ENCODE measurements at regions not wholly inside any gene's neighbourhood (a gene's known extent, or its start where the extent isn't known, plus 50 kb on each side); places are given as distances from the start of the nearest gene placed in this dataset.

GRCh38 chr1:182255494-182255893 is 136.1 kb downstream of the GLUL start:
- Mint-ChIP-seq H3K27ac (no peak overlapping the region), H3K9me3 (no peaks in the 10 kb centered on the region), H3K4me1 (peaks cover 14 to 16% of the 10 kb centered on the region in 2 donors), H3K4me3 (no peak overlapping the region), H3K36me3 (no peaks in the 10 kb centered on the region), H3K27me3 (ENCODE audit: low read depth in 2 of 2) (no peaks in the 10 kb centered on the region)
- no peaks in the 10 kb centered on the region for H3K36me3 ChIP-seq (ENCODE audit: control insufficient read depth, insufficient read depth, low read length)
- H3K4me3 ChIP-seq (ENCODE audit: low read length) = no peak overlapping the region
- no peaks in the 10 kb centered on the region for H3K27me3 ChIP-seq (ENCODE audit: control insufficient read depth, insufficient read depth, low read length)
- TF ChIP-seq CTCF (IDR thresholded peaks at IDR 0.05) = no peak
- intact Hi-C loops (cut with micrococcal nuclease) = no loop called here
- H3K27ac ChIP-seq (ENCODE audit: low read length) = no peak overlapping the region
- H3K9me3 ChIP-seq (ENCODE audit: control insufficient read depth, insufficient read depth, low read length) = no peaks in the 10 kb centered on the region
- no peak for ATAC-seq
- 73% methylated on average over 4 of the region's 4 CpGs for WGBS (ENCODE audit: insufficient coverage)
- H3K4me1 ChIP-seq (ENCODE audit: control insufficient read depth, insufficient read depth, low read length) = peaks cover 23% of the 10 kb centered on the region
- DNase-seq = no peak

GRCh38 chr1:182253319-182253860 is 138.2 kb downstream of the GLUL start:
- no peak for DNase-seq
- Mint-ChIP-seq H3K4me3 (no peak overlapping the region), H3K9me3 (no peaks in the 10 kb centered on the region), H3K27me3 (ENCODE audit: low read depth in 2 of 2) (no peaks in the 10 kb centered on the region), H3K4me1 (no peaks in the 10 kb centered on the region), H3K27ac (no peak overlapping the region), H3K36me3 (no peaks in the 10 kb centered on the region)
- Histone ChIP-seq H3K36me3 (ENCODE audit: control insufficient read depth, insufficient read depth, low read length) (no peaks in the 10 kb centered on the region), H3K4me3 (ENCODE audit: low read length) (no peak overlapping the region), H3K9me3 (ENCODE audit: control insufficient read depth, insufficient read depth, low read length) (no peaks in the 10 kb centered on the region), H3K27me3 (ENCODE audit: control insufficient read depth, insufficient read depth, low read length) (no peaks in the 10 kb centered on the region), H3K4me1 (ENCODE audit: control insufficient read depth, insufficient read depth, low read length) (peaks cover 4% of the 10 kb centered on the region), H3K27ac (ENCODE audit: low read length) (no peak overlapping the region)
- WGBS (ENCODE audit: insufficient coverage) = 90% methylated on average over 7 of the region's 7 CpGs
- no peak for TF ChIP-seq CTCF (IDR thresholded peaks at IDR 0.05)
- ATAC-seq = no peak
- intact Hi-C loops (cut with micrococcal nuclease) = no loop called here

- Mint-ChIP-seq H3K27me3 (ENCODE audit: low read depth in 2 of 2) (no peaks in the 10 kb centered on the region), H3K27ac (no peak overlapping the region), H3K36me3 (no peaks in the 10 kb centered on the region), H3K4me1 (no peaks in the 10 kb centered on the region), H3K9me3 (no peaks in the 10 kb centered on the region), H3K4me3 (no peak overlapping the region)
- Histone ChIP-seq H3K4me1 (ENCODE audit: control insufficient read depth, insufficient read depth, low read length) (no peaks in the 10 kb centered on the region), H3K27me3 (ENCODE audit: control insufficient read depth, insufficient read depth, low read length) (no peaks in the 10 kb centered on the region), H3K27ac (ENCODE audit: low read length) (no peak overlapping the region), H3K9me3 (ENCODE audit: control insufficient read depth, insufficient read depth, low read length) (no peaks in the 10 kb centered on the region), H3K4me3 (ENCODE audit: low read length) (no peak overlapping the region), H3K36me3 (ENCODE audit: control insufficient read depth, insufficient read depth, low read length) (no peaks in the 10 kb centered on the region)
- no peak for DNase-seq
- WGBS (ENCODE audit: insufficient coverage) = 100% methylated on average over 1 of the region's 1 CpG
- no peak for ATAC-seq
- intact Hi-C loops (cut with micrococcal nuclease) = no loop called here
- no peak for TF ChIP-seq CTCF (IDR thresholded peaks at IDR 0.05)
Measured at GRCh38 chr1:182251561-182251960, 140.0 kb downstream of the GLUL start.

- no peaks in the 10 kb centered on the region for H3K36me3 Mint-ChIP-seq
- Histone ChIP-seq H3K27me3 (ENCODE audit: control insufficient read depth, insufficient read depth, low read length) (no peaks in the 10 kb centered on the region), H3K27ac (ENCODE audit: low read length) (no peak overlapping the region), H3K4me3 (ENCODE audit: low read length) (no peak overlapping the region), H3K4me1 (ENCODE audit: control insufficient read depth, insufficient read depth, low read length) (no peaks in the 10 kb centered on the region), H3K36me3 (ENCODE audit: control insufficient read depth, insufficient read depth, low read length) (no peaks in the 10 kb centered on the region), H3K9me3 (ENCODE audit: control insufficient read depth, insufficient read depth, low read length) (no peaks in the 10 kb centered on the region)
- DNase-seq = no peak
- H3K4me1 Mint-ChIP-seq = no peaks in the 10 kb centered on the region
- intact Hi-C loops (cut with micrococcal nuclease) = no loop called here
- WGBS (ENCODE audit: insufficient coverage) = 76% methylated on average over 15 of the region's 15 CpGs
- H3K27ac Mint-ChIP-seq = no peak overlapping the region
- H3K27me3 Mint-ChIP-seq (ENCODE audit: low read depth in 2 of 2) = no peaks in the 10 kb centered on the region
- no peak for TF ChIP-seq CTCF (IDR thresholded peaks at IDR 0.05)
- no peak for ATAC-seq
- no peak overlapping the region for H3K4me3 Mint-ChIP-seq
- no peaks in the 10 kb centered on the region for H3K9me3 Mint-ChIP-seq
Measured at GRCh38 chr1:182249201-182249676, 142.4 kb downstream of the GLUL start.
